ENCODE measurements at regions not wholly inside any gene's neighbourhood (a gene's known extent, or its start where the extent isn't known, plus 50 kb on each side); places are given as distances from the start of the nearest gene placed in this dataset.

DNA sequence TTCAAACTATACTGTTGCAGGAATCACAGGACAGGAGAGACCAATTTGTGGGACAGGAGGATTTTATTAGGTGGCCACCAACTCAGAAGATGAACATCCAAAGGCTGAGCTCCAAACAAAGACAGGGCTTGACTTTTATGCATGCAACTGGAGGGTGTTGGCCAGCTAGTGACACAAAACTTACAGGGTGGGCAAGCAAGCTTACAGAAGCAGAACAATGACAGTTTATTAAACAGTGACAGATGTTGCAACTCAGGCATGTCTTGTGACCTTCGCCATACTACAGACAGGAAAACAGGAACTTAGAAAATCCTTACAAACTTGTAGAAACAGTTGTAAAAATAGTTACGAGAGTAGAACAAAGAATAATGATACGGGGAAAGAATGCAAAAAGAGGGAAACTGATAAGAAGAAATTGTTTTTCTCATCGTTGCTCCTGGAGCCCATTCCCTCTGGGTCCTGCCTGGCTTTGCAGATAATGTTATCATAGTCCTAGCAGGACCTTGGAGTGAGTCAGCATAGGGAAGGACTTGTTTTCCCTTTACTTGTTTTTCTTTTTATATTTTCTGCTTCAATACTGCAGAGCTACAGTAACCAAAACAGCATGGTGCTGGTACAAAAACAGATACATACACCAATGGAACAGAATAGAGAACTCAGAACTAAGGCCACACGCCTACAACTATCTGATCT lies 2083.0 kb upstream of the ACO1 start:
- FAIRE-seq (no peak), DNase-seq (ENCODE audit: low read depth, low spot score) (no peak)
- TF ChIP-seq, protein P1, sequence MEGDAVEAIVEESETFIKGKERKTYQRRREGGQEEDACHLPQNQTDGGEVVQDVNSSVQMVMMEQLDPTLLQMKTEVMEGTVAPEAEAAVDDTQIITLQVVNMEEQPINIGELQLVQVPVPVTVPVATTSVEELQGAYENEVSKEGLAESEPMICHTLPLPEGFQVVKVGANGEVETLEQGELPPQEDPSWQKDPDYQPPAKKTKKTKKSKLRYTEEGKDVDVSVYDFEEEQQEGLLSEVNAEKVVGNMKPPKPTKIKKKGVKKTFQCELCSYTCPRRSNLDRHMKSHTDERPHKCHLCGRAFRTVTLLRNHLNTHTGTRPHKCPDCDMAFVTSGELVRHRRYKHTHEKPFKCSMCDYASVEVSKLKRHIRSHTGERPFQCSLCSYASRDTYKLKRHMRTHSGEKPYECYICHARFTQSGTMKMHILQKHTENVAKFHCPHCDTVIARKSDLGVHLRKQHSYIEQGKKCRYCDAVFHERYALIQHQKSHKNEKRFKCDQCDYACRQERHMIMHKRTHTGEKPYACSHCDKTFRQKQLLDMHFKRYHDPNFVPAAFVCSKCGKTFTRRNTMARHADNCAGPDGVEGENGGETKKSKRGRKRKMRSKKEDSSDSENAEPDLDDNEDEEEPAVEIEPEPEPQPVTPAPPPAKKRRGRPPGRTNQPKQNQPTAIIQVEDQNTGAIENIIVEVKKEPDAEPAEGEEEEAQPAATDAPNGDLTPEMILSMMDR (optimal IDR thresholded peaks at IDR 0.05 in 1 of 3, IDR thresholded peaks at IDR 0.05 in 1 of 3, conservative IDR thresholded peaks at IDR 0.05 in 1 of 3; ENCODE audit: extremely low read depth in 1 of 3, insufficient read depth in 2 of 3, low read length in 3 of 3), result no peak
- TF ChIP-seq EZH2 (IDR thresholded peaks at IDR 0.05; ENCODE audit: low read length), result no peak
- Histone ChIP-seq H3K79me2 (ENCODE audit: control insufficient read depth, insufficient read depth, low read length) (no peaks in the 10 kb centered on the region), H3K27me3 (ENCODE audit: control insufficient read depth, extremely low read depth, insufficient read depth, low read length) (no peaks in the 10 kb centered on the region), H3K4me3 (ENCODE audit: control insufficient read depth in 2 of 3, extremely low read depth in 1 of 3, insufficient read depth in 2 of 3, low read depth in 1 of 3, low read length in 3 of 3) (no peak overlapping the region), H3K9me1 (ENCODE audit: control insufficient read depth, extremely low read depth, insufficient read depth, low read length) (no peaks in the 10 kb centered on the region), H3K36me3 (ENCODE audit: control insufficient read depth in 2 of 2, extremely low read depth in 1 of 2, insufficient read depth in 2 of 2, low read length in 2 of 2) (no peaks in the 10 kb centered on the region), H3K4me2 (ENCODE audit: control insufficient read depth, extremely low read depth, insufficient read depth, low read depth, low read length) (no peak overlapping the region), H2AFZ (ENCODE audit: control insufficient read depth, low read length) (no peak overlapping the region), H3K9me3 (ENCODE audit: control insufficient read depth, low read depth, low read length) (no peaks in the 10 kb centered on the region), H3K9ac (ENCODE audit: control insufficient read depth, extremely low read depth, insufficient read depth, low read length) (no peak overlapping the region), H3K27ac (ENCODE audit: control insufficient read depth, insufficient read depth, low read length) (no peak overlapping the region), H4K20me1 (ENCODE audit: control insufficient read depth, extremely low read depth, insufficient read depth, low read length) (no peaks in the 10 kb centered on the region), H3K4me1 (ENCODE audit: control insufficient read depth, extremely low read depth, insufficient read depth, low read length) (no peaks in the 10 kb centered on the region)
- dilution Hi-C loops (cut with MboI; ENCODE audit: extremely low pct_ligation_motif_present, low sequenced_read_pairs), result no loop called here

DNA sequence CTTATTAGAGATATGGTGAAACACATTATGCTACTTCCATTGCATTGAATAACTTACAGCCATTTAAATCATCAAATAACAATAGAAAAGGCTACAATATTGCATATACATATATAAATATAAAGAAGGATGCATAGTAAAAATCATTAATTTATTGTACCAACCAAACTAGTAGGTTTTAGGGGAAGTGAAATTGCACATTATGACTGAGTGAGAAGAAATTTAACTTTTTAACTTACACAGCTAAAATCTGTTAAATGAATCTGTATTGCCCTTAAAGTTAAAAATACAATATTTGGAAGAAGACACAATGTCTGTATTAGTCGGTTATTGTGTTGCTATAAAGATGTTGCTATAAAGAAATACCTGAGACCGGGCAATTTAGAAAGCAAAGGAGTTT lies 2073.7 kb upstream of the ACO1 start:
- no peak for FAIRE-seq
- dilution Hi-C loops (cut with MboI; ENCODE audit: extremely low pct_ligation_motif_present, low sequenced_read_pairs), result no loop called here

More for the DNA sequence above, 2073.7 kb upstream of the ACO1 start:
- Histone ChIP-seq H3K79me2 (ENCODE audit: control insufficient read depth, insufficient read depth, low read length) (no peaks in the 10 kb centered on the region), H3K4me1 (ENCODE audit: control insufficient read depth, extremely low read depth, insufficient read depth, low read length) (no peaks in the 10 kb centered on the region), H2AFZ (ENCODE audit: control insufficient read depth, low read length) (no peak overlapping the region), H3K9me3 (ENCODE audit: control insufficient read depth, low read depth, low read length) (no peaks in the 10 kb centered on the region), H3K36me3 (ENCODE audit: control insufficient read depth in 2 of 2, extremely low read depth in 1 of 2, insufficient read depth in 2 of 2, low read length in 2 of 2) (no peaks in the 10 kb centered on the region), H3K27ac (ENCODE audit: control insufficient read depth, insufficient read depth, low read length) (no peak overlapping the region), H3K9me1 (ENCODE audit: control insufficient read depth, extremely low read depth, insufficient read depth, low read length) (no peaks in the 10 kb centered on the region), H3K4me3 (ENCODE audit: control insufficient read depth in 2 of 3, extremely low read depth in 1 of 3, insufficient read depth in 2 of 3, low read depth in 1 of 3, low read length in 3 of 3) (no peak overlapping the region), H3K27me3 (ENCODE audit: control insufficient read depth, extremely low read depth, insufficient read depth, low read length) (no peaks in the 10 kb centered on the region), H3K4me2 (ENCODE audit: control insufficient read depth, extremely low read depth, insufficient read depth, low read depth, low read length) (no peak overlapping the region), H3K9ac (ENCODE audit: control insufficient read depth, extremely low read depth, insufficient read depth, low read length) (no peak overlapping the region), H4K20me1 (ENCODE audit: control insufficient read depth, extremely low read depth, insufficient read depth, low read length) (no peaks in the 10 kb centered on the region)
- no peak for DNase-seq (ENCODE audit: low read depth, low spot score)
- TF ChIP-seq EZH2 (IDR thresholded peaks at IDR 0.05; ENCODE audit: low read length), result no peak
- TF ChIP-seq, protein P1 (optimal IDR thresholded peaks at IDR 0.05 in 1 of 3, IDR thresholded peaks at IDR 0.05 in 1 of 3, conservative IDR thresholded peaks at IDR 0.05 in 1 of 3; ENCODE audit: extremely low read depth in 1 of 3, insufficient read depth in 2 of 3, low read length in 3 of 3), result no peak

Measured in keratinocyte (primary cell).